HG02970 (cell line): ENCODE measurements at regions not wholly inside any gene's neighbourhood (a gene's known extent, or its start where the extent isn't known, plus 50 kb on each side); places are given as distances from the start of the nearest gene placed in this dataset.

Source experiments
- ATAC-seq: cut with Tn5 transposase; IDR thresholded peaks from one replicate; pipeline ENCODE4 v1.9.1; 2021; ENCODE audit warnings: mild to moderate bottlenecking, moderate library complexity, moderate number of reproducible peaks; ENCODE audit not compliant: unreplicated experiment, low FRiP score

DNA sequence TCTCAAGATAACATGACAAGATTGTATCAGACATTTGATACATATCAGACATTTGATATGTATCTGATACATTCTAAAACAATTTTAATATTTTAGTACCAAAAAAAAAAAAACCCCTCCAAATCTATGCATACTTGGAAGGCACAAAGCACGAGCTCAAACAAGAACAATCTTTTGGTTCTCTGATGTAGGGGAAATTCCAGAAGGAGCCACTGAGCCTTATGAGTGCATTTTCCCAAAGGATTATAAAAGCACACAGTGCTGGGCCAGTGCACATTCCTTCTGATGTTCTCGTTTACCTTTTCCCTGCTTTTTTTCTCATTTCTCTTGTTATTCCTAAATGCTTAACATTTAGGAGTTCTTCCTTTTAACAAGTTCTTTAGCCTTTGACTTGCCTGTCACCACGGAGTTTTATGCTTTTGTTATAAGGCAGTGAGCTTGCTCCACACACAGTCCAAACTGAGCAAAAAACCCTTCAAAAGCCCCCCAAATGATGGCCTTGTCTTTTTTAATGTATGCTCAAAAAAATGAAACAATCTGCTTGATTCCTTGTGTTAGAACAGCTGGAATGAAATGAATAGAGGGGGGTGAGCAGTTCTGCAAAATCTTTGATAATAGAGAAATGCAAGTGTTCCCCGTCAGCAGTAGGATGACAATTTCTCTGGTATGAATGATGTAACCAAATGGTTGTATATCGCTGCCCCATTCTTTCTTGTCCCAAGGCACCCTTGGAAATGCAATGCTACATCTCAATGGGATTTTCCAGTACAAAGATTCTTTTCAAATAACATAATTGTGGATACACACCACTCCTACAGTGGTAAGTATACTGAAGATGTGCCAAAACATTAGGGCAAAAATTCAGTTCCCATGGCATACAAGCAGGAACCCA is 597.2 kb upstream of the ZEB2 start:
- ATAC-seq, result no peak

DNA sequence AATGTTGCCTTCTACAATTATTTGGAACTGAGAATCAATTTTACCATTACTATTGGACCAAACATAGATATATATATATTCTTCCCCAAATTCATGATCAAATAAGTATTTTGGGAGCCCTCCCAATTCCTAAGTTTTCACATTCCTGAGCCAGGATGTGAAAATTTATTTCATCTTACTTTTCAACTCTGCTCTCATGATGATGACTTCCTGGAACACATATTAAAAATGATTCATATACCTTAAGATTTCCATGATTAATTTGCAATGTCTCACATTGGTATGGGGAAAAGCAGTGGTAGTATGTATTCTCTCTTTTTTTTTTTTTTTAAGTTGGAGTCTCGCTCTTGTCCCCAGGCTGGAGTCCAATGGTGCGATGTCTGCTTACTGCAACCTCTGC is 596.1 kb upstream of the ZEB2 start:
- ATAC-seq, result no peak

DNA sequence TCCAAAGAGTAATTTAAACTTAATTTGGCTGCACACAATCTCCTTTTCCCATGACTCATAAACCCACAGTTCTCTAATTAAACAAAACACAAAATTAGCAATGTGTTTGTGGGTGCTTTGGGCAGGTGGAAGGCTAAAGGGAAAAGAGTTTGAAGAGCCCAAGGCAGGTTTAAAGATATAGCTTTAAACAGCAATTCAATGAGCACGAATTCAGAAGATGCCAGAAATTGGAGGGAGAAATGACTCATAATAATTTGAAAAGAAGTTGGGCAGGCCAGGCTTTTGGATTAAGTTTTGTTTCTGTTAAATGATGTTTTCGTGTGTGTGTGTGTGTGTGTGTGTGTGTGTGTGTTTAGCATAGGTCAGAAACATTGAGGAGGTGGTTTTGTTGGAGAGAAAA is 594.8 kb upstream of the ZEB2 start:
- no peak for ATAC-seq

DNA sequence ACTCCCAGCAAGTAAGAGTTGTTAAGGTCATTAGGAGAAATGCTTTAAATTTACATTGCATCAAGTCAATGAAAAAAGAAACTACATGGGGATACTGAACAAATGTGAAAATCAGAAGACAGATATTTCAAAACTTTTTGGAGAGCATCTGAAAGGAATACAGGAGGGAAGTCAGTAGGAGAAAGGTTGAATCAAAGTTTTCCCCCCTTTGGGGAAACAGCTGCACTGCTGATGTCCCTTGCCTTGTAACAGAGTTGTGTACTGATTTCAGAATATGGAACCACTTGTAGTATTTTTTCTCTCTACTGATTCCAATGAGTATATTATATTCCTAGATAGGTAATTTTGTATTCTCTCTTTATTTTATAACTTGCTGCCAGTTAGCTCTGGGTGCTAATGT is 592.5 kb upstream of the ZEB2 start:
- no peak for ATAC-seq

DNA sequence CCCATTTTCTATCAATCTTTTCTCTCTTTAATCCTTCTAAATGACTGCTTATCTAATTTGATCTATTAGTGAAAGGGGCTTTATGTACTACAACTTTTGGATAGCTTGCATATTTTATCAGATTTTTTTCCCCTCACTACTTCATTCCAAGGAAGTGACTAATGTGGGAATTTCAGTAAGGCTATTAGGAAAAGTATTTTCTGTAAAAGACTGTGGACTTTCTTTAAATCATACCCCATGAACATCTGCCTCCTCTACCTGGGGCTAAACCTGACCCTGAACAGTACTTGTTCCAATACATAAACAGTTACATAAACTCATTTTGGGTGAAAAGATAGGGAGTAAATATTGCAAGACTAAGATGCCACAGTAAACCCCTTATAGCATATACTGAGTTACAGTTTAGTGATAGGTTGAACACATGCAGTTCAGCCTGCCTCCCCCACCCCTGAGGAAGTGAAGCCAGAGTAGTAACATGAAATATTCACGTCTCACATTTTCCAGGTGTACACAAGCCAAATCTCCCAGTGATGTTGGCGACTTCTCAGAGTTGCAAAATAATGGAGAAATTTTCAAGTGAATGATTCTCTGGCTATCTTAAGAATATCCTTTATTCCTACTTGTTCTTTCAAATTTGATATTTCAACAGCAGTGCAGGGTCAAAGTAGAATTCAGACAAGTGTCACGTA is 590.9 kb upstream of the ZEB2 start:
- no peak for ATAC-seq

DNA sequence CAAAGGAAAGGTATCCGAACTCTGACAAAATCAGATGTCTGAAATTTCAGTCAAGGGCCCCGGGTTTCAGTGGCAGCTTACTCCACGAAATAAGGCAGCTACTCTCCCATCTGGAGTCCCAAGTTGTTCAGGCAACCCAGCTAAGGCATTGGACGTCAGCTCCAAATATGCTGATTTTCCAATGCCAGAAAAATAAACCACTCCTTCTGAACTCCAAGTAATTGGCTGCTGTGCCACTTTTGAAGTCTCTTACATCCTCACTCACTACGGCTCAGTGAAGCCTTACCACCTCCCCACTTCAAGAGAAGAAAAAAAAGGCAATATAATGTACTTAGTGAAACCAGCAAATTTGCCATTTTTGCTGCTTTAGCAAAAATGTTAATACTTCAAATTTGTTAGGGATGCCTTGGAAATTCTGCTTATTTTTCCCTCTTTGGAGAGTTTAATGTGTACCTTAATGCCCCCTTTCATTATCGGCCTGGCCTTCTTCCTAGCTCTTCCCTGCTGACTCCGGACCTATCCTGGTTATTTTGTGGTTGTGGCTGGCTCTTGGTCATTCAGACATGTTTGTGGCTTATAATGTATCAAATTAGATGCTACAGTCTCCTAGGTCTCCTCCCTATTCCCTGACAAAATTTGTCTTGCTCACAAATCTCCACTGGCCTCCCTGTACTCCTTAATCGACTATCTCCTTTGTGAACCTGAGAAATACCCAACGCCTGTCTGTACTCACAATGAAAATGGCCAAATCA is 589.2 kb upstream of the ZEB2 start:
- no peak for ATAC-seq

DNA sequence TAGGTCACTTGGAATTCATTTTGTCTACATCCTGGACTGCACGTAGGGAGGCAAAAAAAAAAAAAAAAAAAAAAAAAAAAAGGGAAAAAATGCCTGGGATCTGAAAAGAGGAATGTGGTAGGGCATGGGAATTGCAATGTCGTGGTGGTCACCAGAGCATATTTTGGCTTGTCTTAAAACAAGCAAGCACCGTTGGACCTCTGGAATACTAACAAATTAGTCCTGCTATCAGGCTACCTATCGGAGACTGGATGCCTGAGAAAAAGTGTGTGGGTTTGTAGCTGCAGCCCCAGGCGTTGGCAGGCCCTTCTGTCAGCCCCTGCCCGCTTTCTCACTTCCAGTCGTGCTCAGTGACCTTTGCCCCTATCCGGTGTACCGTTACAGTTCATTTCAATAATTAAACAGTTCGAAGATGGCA is 588.5 kb upstream of the ZEB2 start:
- no peak for ATAC-seq

DNA sequence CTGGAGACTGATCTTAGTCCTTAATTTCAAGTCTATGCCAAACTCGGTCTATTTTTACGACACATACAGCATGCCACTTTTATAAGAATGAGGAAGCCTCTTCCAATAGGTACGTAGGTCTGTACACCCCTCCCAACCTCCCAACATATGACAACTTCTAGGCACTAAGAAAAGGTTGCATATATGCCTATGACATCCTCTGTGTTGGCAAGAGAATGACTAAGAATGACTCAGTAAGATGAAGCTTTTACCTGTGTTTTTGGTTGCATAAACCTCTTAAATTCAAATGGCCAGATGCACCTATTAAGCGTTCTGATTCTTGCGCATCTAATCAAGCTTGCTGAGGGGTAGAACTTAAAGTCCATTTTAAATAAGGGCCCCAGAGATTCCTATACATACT is 586.4 kb upstream of the ZEB2 start:
- no peak for ATAC-seq

DNA sequence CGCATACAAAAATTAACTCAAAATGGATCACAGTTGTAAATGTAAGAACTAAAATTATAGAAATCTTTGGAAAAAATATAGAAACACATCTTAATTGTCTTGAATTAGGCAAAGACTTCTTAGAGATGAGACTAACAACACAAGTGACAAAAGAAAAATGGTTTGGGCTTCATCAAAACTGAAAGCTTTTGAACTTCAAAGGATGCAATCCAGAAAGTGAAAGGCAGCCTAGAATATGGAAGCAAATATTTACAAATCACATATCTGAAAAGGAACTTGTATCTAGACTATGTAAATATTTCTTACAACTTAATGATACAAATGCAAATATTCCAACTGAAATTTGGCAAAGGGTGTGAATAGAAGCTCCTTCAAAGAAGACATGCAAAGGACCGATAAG is 582.8 kb upstream of the ZEB2 start:
- ATAC-seq, result no peak

DNA sequence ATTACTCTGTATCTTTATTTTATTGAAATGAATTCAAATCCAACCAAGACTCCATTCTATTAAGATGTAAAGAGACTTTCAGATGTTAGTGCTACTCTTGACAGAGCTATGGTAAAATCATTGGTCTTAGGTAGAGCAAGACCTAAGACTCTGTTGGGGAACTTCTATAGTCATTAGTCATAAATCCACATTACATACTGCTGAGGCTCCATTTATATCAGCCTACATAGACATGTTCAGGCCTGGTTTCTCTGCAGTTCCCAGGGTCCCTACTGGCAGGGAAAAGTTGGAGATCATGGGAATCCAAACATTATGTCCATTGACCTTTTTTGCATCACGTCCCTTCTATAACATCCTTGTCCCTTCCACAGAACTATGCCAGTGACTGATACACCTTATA is 580.4 kb upstream of the ZEB2 start:
- no peak for ATAC-seq

DNA sequence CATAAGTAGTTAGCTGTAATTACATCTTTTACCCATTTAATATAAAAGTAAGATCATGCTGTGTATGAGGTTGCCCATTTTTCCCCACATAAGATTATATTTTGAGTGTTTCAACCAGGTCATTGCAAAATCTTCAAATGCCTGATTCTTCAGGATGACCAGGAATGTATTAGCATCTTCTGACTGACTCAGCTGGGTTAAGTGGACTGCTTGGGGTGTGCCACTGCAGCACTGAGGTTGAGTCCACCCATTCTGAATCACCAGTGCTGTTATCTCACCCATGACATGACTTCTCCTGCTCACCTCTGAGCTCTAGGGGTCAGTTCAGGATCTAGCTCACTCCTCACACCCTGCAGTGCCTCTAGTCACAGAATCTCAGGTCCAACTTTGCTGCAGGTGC is 576.7 kb upstream of the ZEB2 start:
- no peak for ATAC-seq

DNA sequence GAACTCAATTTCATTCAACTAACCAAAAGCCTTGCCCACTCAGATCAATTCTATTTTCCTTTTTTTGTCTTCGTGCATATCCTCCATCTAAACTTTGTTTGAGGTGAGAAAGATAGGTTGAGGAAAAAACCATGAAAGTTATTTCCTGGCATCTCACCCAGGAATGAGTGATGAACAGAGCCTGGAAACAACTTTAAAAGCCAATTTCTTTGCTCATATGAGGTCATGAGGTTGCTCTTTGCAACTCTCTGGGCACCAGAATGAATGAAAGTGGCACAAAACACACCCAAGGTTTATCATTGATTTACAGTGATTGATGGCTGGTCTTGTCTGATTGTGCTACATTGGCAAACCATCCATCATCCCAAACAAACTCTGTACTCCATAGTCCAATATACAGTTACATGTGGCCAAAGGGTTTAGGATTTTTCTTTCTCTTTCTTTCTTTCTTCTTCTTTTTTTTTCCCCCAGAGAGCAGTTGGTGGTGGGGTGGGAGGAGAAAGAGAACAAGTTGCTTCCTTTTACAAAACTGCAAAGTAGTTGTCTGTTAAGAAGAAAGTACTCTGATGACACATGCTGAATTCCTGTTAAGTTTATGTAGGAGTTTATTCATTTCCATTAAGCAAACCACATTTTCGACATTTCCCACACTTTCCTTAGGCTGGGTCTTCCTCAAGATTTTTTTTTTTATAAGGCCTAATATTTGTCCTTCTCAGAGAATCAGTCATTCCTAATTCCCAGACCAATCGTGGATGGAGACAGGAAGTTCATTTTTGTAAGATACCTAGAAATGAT is 575.9 kb upstream of the ZEB2 start:
- ATAC-seq, result no peak

DNA sequence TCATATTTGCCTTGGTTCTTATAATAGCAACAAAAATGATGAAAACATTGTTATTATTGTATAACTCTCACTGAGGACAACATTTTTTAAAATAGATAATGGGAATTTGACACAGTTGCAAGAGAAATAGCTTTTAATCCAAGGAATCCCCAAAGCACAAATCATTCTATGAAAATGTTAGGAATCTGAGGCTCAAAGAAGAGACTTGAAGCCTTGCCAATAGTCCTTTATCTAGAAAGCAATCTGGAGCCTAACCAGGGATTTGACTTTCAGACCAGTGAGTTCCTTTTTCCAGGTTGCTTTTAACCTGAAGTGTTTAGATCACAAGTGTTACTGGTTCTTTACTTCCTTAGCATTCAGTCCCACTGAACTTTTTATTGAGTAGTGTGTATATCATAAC is 574.5 kb upstream of the ZEB2 start:
- ATAC-seq, result no peak

DNA sequence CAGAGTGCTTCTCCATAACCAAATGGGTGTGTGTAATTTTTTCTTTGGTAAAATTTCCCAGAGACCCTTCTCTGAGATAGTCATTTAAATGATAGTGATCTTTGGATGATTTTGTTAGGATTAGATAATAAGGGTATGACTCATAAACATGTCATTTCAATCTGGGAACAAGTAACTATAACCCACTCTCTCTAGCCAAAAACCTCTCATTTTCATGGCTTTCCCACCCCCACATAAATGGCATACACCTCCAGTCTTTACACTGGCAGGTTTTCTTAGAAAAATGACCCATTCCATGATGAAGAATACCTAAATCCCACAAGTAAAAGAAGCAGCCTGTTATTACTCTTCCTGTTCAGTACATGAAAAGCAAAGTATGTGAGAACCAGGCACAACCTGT is 572.0 kb upstream of the ZEB2 start:
- no peak for ATAC-seq

DNA sequence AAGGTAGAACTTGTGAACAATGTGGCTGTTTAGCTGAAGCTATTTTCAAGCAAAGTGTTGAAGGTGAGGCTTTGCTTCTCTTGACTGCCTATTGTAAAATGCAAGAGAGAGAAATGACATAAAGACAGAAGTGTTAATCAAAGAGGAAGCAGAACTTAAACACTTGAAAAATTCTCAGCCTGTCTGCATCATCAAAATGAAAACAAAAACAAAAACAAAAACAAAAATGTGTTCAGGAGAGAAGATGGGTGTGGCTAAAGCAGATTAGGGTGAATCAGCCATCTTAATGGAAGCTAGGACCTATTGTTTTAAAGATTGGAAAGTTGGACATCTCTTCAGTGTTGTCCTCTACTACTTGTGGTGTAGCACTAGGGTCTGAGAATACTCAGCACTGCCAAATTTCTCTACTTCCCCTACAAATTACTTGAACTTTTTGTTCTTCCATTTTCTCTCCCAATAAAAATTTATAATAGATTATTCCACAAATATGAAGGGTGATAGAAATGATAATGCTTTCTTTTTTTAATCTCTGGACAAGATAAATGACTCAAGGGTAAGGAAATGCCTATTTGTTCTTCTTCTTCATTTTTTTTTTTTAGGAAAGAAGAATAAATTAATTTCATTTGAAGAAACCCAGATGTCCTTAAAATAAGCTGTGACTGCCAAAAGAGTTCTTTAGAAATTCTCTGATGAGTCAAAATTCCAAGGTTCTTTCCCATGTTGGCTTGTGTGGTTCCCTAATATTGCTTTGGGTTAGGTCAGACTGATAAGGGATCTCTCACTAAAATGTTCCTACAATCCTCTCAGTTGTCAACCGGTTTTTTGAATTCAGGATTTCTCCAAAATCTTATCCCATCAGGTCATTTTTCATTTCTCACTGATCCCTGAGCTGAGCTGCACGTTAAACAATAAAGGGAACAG is 571.2 kb upstream of the ZEB2 start:
- ATAC-seq, result no peak

DNA sequence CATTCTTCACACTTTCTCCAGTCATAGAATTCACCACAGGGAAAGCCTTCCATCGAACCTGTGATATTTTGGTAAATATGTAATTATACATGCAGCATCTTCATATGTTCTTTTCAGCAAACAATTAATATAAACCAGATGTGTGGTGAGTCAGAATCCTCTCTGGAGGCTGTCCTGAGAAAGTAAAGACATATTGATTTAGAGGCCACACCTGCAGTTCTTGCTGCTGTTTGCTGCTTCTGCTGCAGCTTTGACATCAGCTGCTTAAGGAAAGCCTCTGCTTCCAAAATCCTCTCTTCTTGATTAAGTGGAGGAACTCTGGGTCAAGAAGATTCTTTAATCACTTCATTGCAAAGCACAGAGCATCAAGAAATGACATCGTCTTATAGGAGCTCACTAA is 568.8 kb upstream of the ZEB2 start:
- ATAC-seq, result no peak

DNA sequence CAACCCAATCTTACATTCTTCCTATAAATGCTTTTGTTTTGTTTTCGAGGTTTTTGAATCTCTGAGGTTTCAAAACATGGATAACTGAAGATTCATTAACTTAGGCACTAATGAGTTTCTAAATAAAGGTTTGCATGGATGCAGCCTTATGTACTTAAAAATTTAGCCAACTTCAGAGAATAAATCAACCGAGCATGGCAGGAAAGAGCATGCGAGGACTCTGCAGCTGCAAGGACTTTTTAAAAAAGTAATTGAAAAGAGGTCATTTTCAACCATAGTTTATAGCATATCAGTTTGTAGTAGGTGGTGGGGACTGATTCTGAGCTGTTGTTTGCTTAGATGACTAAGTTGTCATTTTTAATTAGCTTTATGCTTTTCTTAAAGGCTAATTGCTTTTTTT is 567.0 kb upstream of the ZEB2 start:
- ATAC-seq, result no peak

DNA sequence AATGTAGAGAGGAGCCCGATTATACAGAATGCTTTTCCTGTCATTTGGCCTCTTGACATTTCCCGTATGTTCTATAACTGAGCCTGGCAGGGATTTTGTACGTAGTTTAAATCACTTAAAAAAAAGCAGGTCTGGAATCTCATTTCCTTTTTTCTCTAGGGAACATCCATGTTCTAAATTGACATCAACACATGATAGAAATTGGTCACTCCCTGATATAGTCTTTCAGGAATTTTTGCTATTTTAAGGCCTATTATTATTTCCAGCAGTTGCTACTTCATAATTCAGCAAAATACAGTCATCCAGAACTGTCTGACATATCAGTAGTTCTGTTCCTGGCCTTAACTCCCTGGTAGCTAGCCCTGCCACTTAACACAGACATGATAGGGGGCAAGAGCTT is 565.7 kb upstream of the ZEB2 start:
- ATAC-seq, result no peak

DNA sequence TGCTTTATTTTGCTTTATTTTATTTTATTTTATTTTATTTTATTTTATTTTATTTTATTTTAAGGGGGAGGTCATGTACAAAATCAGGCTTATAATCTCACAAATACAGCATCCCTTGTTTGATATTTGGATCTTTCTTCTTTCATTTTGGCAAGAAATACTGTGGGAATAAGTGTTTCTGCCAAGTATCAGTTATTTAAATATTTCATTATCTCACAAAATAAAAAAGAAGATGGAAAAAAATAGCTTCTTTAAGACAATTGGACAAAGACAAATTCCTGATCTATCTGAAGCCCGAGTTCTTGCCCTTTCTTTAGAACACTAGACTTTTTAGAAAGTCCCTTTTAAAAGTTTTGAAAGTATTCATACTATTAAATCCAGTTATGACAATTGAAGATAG is 560.5 kb upstream of the ZEB2 start:
- no peak for ATAC-seq

DNA sequence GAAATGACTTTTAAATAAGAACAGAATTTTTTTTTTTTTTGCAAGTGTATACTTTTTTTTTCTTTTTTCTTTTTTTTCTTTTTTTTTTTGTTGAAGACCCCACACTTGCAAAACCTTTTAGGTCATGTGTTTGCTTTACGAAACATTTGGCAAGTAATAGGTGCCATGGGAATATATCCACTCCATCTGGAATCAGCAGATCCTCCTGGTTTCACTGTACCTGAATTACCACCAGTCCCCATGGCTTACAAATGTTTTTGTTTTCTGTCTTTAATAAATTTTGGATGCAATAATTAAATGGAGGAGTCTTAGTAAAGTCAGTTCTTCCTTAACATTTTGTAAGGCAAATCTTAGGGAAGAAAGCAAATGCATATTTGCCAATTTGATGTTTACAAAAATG is 559.7 kb upstream of the ZEB2 start:
- no peak for ATAC-seq
